ENCODE measurements at regions not wholly inside any gene's neighbourhood (a gene's known extent, or its start where the extent isn't known, plus 50 kb on each side); places are given as distances from the start of the nearest gene placed in this dataset.

- TF ChIP-seq, protein P1, sequence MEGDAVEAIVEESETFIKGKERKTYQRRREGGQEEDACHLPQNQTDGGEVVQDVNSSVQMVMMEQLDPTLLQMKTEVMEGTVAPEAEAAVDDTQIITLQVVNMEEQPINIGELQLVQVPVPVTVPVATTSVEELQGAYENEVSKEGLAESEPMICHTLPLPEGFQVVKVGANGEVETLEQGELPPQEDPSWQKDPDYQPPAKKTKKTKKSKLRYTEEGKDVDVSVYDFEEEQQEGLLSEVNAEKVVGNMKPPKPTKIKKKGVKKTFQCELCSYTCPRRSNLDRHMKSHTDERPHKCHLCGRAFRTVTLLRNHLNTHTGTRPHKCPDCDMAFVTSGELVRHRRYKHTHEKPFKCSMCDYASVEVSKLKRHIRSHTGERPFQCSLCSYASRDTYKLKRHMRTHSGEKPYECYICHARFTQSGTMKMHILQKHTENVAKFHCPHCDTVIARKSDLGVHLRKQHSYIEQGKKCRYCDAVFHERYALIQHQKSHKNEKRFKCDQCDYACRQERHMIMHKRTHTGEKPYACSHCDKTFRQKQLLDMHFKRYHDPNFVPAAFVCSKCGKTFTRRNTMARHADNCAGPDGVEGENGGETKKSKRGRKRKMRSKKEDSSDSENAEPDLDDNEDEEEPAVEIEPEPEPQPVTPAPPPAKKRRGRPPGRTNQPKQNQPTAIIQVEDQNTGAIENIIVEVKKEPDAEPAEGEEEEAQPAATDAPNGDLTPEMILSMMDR (IDR thresholded peaks at IDR 0.05; ENCODE audit: poor library complexity): no peak
- no peak for TF ChIP-seq EZH2 (IDR thresholded peaks at IDR 0.05; ENCODE audit: borderline replicate concordance)
Measured at GRCh38 chr9:84107081-84107480, 126.5 kb downstream of the RMI1 start.

Data from hepatocyte (in vitro differentiated cells).